ENCODE measurements at regions not wholly inside any gene's neighbourhood (a gene's known extent, or its start where the extent isn't known, plus 50 kb on each side); places are given as distances from the start of the nearest gene placed in this dataset.
A peak's percentile ranks its signal among the peaks of the same experiment; 100 is the strongest.

DNA sequence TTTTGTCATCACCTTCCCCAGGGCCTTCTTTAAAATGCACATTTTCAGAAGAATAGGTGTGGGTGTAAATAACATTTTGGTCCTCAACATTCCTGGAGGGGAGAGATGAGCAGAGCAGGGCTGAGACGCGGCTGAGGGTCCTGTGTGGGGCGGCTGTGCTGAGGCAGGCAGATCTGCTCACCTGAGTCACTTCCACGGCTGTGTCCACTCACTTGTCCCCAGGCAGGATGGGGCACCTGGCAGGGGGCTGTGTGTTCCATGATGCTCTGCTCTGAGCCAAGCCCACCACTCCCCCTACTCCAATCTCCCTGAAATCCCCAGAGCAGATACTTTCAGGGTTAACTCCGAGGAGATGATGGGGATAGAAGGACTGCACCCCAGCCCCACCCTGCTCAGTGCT, 93.8 kb downstream of the GLRX3 start:
- no peak for DNase-seq

- DNase-seq = no peak
Observed at GRCh38 chr10:130230611-130231010, 94.4 kb downstream of the GLRX3 start.

DNA sequence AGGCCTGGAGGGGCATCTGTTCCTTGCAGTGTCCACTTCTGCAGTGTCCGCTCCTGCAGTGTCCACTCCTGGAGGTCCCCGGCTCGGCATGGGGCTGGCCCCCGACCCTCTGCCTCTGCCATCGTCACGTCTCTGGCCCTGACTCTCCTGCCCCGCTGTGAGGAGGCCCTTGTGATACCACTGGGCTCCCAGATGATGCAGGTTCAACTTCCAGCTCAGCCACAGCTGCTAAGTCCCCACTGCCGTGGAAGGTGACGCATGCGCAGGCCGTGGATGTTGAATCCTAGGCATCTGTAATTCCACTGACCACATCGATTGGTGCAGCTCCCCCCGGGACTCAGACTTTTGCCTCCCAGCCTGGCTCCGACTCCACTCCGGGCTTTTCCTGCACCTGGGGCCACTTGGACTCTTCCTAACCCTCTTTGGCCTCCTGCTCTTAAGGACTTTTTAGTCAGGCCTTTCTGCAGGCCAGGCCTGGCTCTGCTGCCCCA, 95.1 kb downstream of the GLRX3 start:
- DNase-seq = peak; percentile 64

GRCh38 chr10:130232166-130233034, 96.2 kb downstream of the GLRX3 start:
- DNase-seq = peak; percentile 32

GRCh38 chr10:130233035-130233360, 96.8 kb downstream of the GLRX3 start:
- no peak for DNase-seq

- no peak for DNase-seq
Observed at GRCh38 chr10:130233426-130233825, 97.2 kb downstream of the GLRX3 start.

DNA sequence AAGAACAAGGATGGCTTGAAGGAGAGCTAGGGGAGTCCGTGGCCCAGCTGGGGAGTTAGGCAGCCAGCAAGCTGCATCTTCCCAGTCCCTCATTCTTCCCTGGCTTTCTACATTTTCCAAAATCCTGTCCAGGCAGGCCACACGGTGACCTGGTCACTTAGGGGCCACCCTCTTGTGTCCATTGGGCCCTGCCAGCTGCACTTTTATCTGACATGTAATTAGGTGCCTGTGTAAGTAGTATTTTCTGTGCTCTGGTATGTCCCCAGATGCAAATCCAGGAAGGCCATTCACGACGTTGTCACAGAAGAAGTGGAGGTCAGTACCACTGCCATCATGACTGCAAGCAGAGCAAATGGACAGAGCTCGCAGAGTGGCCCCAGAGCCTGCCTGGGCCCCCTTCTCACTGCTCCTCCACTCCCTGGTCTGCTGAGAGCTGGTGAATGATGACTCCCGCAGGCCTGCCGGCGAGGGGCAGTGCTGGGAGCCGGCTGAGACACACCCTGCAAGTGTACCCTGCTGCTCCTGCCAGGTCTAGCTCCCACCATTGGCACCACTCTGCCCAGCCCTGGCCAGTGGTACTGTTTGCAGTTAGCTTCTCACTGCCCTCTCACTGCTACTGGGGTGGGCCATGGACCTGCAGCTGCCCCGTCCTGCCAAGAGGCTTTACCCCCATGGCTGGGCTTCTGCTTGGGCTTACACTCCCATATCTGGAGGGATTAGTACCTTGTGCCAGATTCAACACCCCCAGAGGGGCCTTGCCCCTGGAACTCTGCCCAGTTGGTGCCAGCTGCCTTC, 98.2 kb downstream of the GLRX3 start:
- no peak for DNase-seq

GRCh38 chr10:130236711-130237110, 100.5 kb downstream of the GLRX3 start:
- DNase-seq = no peak

DNA sequence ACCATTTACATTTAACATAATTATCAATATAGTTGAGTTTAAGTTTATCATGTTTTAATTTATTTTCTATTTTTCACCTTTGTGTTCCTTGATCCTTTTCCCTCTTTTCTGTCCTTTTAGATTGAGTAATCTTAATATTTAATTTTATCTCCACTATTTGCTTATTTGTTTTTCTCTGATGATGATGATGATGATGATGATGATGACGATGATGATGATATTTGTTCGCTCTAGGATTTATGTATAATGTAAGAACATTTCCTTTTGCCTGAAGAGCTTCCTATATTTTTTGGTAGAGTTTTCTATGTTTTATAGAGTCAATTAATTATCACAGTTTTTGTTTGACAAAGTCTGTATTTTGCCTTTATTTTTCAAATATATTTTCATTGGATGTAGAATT, 104.2 kb downstream of the GLRX3 start:
- no peak for DNase-seq

DNA sequence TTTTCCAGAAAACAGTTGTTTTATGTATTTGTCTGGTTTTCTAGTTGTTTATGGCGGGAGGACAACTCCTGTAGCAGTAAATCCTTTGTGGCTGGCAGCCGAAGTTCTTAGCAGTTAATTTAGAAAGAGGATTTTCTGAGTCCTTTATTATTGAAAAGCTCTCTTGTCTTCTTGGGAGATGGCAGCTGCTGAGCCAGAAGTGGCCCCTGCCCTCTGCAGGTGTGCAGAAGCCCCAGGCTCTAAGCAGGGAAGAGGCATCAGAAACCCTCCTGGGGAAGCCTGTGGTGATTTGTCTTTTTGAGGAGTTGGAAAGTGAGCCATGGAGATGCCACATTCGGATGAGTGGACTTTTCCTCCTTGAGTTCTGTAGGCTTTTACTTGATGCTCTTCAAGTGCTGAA, 106.3 kb downstream of the GLRX3 start:
- DNase-seq = no peak

- no peak for DNase-seq
Observed at GRCh38 chr10:130243015-130243414, 106.8 kb downstream of the GLRX3 start.

GRCh38 chr10:130244031-130244927, 108.1 kb downstream of the GLRX3 start:
- DNase-seq = no peak

GRCh38 chr10:130244928-130245495, 108.8 kb downstream of the GLRX3 start:
- peak; percentile 33 for DNase-seq

GRCh38 chr10:130246113-130246512, 109.9 kb downstream of the GLRX3 start:
- no peak for DNase-seq

- no peak for DNase-seq
Observed at GRCh38 chr10:130250127-130250526, 113.9 kb downstream of the GLRX3 start.

DNA sequence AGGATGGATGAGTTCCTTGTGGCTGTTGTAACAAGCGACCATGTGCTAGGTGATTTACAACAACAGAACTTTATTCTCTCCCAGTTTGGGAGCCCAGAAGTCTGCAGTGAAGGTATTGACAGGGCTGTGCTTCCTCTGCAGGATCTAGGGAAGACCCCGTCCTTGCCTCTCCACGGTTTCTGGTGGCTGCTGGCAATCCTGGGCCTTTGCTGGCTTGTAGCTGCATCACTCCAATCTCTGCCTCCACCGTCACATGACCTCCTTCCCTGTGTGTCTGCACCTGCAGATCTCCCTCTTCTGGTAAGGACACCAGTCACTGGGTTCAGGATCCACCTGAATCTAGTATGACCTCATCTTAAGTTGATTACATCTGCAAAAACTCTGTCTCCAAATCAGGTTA, 115.6 kb downstream of the GLRX3 start:
- DNase-seq = no peak

- DNase-seq = no peak
Observed at GRCh38 chr10:130254243-130254642, 118.1 kb downstream of the GLRX3 start.

DNA sequence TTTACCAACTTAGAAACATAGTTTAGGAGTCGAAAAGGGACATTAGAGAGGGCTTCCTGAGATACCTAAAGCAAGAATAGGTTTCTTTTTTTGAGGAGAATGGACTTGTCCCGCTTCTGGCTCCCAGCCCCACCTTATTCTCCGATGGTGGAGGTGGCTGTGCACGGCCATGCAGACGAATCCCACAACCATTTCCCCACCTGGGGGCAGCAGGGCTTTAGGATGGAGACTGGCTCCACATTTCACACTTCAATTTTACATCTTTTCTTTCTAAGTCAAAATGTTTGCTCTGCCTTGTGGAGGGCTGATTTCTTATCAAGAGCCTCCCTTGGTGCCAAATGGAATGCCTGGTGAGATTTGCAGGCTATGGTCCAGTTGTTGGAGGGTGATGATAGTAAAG, 118.5 kb downstream of the GLRX3 start:
- no peak for DNase-seq

DNA sequence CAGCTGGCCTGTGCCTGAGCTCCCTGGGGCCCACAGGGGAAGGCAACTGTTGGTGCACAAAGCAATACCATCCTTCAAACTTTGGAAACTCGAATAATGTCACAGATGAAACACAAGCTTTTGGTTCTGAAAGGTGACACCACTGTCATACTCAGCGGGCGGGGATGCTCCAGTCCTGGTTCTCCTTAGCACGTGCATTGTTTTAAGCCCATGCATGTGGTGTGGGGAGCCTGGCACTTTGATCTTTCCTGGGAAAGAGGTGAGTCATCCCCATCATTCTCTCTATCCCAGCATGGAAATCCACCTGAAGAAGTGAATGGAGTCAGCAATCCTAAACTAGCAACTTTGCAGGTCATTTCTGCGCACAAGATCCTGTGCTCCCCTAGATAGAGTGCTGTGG, 119.6 kb downstream of the GLRX3 start:
- DNase-seq = no peak

- DNase-seq = no peak
Observed at GRCh38 chr10:130257897-130258296, 121.7 kb downstream of the GLRX3 start.

DNA sequence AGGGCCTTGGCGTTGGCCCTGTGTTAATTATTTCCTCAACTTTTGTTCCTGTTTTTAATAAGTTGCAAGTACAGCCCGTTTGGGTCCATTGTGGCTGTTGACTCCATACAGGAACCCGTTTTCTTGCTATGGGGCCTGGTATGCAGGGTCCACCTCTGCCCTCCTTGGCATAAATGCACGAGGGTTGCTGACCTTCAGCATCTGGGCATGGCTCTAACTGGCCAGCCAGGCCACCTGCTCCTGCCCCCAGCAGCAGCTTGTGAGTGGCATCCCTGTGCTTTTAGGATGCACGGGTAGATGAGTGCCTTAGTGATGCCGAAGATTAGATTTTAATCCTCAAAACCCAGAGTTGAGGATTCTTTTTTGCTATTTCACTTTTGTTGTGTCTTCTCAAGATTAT, 123.2 kb downstream of the GLRX3 start:
- no peak for DNase-seq

DNA sequence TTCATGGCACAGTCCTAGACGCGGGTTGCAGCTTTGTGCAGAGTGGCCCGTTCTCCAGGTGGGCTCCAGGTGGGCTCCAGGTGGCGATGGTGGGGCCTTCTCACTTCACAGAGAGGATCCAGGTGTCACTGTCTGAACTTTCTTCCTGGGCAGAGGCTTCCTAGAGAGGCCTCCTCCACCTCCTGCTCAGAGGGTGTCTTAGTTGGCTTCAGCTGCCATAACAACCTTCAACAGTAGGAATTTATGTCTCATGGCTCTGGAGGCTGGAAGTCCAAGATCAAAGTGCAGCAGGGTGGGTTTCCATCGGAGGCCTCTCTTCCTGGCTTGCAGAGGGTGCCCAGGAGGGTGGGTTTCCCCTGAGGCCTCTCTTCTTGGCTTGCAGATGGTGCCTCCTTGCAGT, 125.1 kb downstream of the GLRX3 start:
- DNase-seq = no peak

- DNase-seq = no peak
Observed at GRCh38 chr10:130261766-130262165, 125.6 kb downstream of the GLRX3 start.

Measured in eye (tissue), 1 donor.